B cell (primary cell): ENCODE measurements at regions not wholly inside any gene's neighbourhood (a gene's known extent, or its start where the extent isn't known, plus 50 kb on each side); places are given as distances from the start of the nearest gene placed in this dataset.

ENCODE experiments used
- ATAC-seq: fragments of 200-7000 bp; cut with Tn5 transposase; one replicate; pipeline ENCODE4 v1.10.0; 2021; ENCODE audit warnings: low read depth, mild to moderate bottlenecking, moderate number of reproducible peaks, moderate library complexity
- CTCF ChIA-PET: fragments of 350-600 bp; sonication (Branson Sonifier 250); formaldehyde crosslinking; loops from one replicate; lab custom pipeline; 2021; ENCODE audit warnings: antibody characterized with exemption, inconsistent platforms; lab: Charles Lee
- POLR2A ChIA-PET: fragments of 350-600 bp; sonication (Branson Sonifier 250); formaldehyde crosslinking; loops from one replicate; lab custom pipeline; 2021; ENCODE audit warnings: antibody characterized with exemption; lab: Charles Lee
- DNase-seq: peaks from one replicate; pipeline ENCODE4 v3.0.0; 2013
- H2AFZ ChIP-seq: 2 replicates; pipeline ENCODE4 v1.6.1; 2012; ENCODE audit warnings: mild to moderate bottlenecking, low read depth, low read length; ENCODE audit not compliant: insufficient read depth, poor library complexity, severe bottlenecking
- H3K27ac ChIP-seq, 2 donors: 1 replicate in 1 of 2; 2 replicates in 1 of 2; pipeline ENCODE4 v1.5.1; 2012 to 2013; ENCODE audit warnings: low read length in 2 of 2, mild to moderate bottlenecking in 2 of 2, moderate library complexity in 1 of 2
- H3K27me3 ChIP-seq, 4 experiments: fragments of 200-600 bp in 1 of 4; sonication (generic) in 1 of 4; replicated peaks in 1 of 4; 1 replicate in 2 of 4; 2 replicates in 2 of 4; pipeline versions ENCODE4 v1.6.1 to v1.7.0; 2013 to 2016; ENCODE audit warnings: low read length in 3 of 4, mild to moderate bottlenecking in 2 of 4, mixed read lengths in 1 of 4, moderate library complexity in 1 of 4; ENCODE audit not compliant: insufficient read depth in 4 of 4, control insufficient read depth in 3 of 4; ENCODE audit errors: control extremely low read depth in 1 of 4
- H3K36me3 ChIP-seq, 2 experiments: replicated peaks in 1 of 2; 1 replicate in 1 of 2; 2 replicates in 1 of 2; pipeline versions ENCODE4 v1.6.1 to v1.7.1; 2013; ENCODE audit warnings: low read length in 1 of 2; ENCODE audit not compliant: insufficient read depth in 2 of 2, control insufficient read depth in 1 of 2; ENCODE audit errors: control extremely low read depth in 1 of 2, extremely low read depth in 1 of 2
- H3K4me1 ChIP-seq, 2 donors: fragments of 200-600 bp in 1 of 2; sonication (generic) in 1 of 2; 1 replicate in 1 of 2; 2 replicates in 1 of 2; pipeline versions ENCODE4 v1.5.1 to v1.6.1; 2013 to 2017; ENCODE audit warnings: low read length in 2 of 2; ENCODE audit not compliant: control insufficient read depth in 2 of 2, insufficient read depth in 2 of 2
- H3K4me2 ChIP-seq: replicated peaks from 2 replicates; pipeline ENCODE3; 2012; ENCODE audit warnings: mild to moderate bottlenecking, low read depth, low read length; ENCODE audit not compliant: poor library complexity, severe bottlenecking
- H3K4me3 ChIP-seq, 5 experiments: fragments of 200-600 bp in 1 of 5; sonication (generic) in 1 of 5; 1 replicate in 3 of 5; 2 replicates in 2 of 5; pipeline versions ENCODE4 v1.5.1 to v1.7.0; 2011 to 2016; ENCODE audit warnings: low read length in 4 of 5, mild to moderate bottlenecking in 4 of 5, low read depth in 2 of 5, control low read depth in 1 of 5, moderate library complexity in 1 of 5; ENCODE audit not compliant: insufficient read depth in 1 of 5; ENCODE audit errors: control extremely low read depth in 1 of 5, extremely low read depth in 1 of 5
- H3K79me2 ChIP-seq: fragments of 200-600 bp; sonication (generic); one replicate; pipeline ENCODE4 v1.6.0; 2016; ENCODE audit warnings: low read length; ENCODE audit not compliant: control insufficient read depth, insufficient read depth
- H3K9ac ChIP-seq: fragments of 200-600 bp; sonication (generic); 2 replicates; pipeline ENCODE4 v1.6.1; 2017; ENCODE audit warnings: mild to moderate bottlenecking, low read length, moderate library complexity
- H3K9me3 ChIP-seq, 3 donors: one replicate each; pipeline versions ENCODE4 v1.6.1 to v1.7.1; 2013; ENCODE audit warnings: low read length in 2 of 3; ENCODE audit not compliant: control insufficient read depth in 2 of 3, insufficient read depth in 1 of 3; ENCODE audit errors: control extremely low read depth in 1 of 3
- H4K20me1 ChIP-seq: 2 replicates; pipeline ENCODE4 v1.6.0; 2012; ENCODE audit warnings: mild to moderate bottlenecking, low read length; ENCODE audit not compliant: insufficient read depth, control insufficient read depth, poor library complexity, severe bottlenecking
- H3K27ac Mint-ChIP-seq: one replicate; pipeline ENCODE4 v1.8.0; 2021; ENCODE audit warnings: mixed read lengths
- H3K27me3 Mint-ChIP-seq: one replicate; pipeline ENCODE4 v1.8.0; 2021; ENCODE audit warnings: mixed read lengths
- H3K4me1 Mint-ChIP-seq: one replicate; pipeline ENCODE4 v1.8.0; 2021; ENCODE audit warnings: mixed read lengths
- H3K4me3 Mint-ChIP-seq: one replicate; pipeline ENCODE4 v1.8.0; 2021; ENCODE audit warnings: mixed read lengths
- H3K9me3 Mint-ChIP-seq: one replicate; pipeline ENCODE4 v1.8.0; 2022; ENCODE audit warnings: mixed read lengths; ENCODE audit not compliant: insufficient read depth
- CTCF ChIP-seq: fragments of 200-600 bp; IDR thresholded peaks from one replicate; pipeline ENCODE4 v1.8.0; 2022; ENCODE audit warnings: antibody characterized with exemption, mild to moderate bottlenecking
- EZH2 ChIP-seq: IDR thresholded peaks from 2 replicates; pipeline ENCODE4 v1.6.1; 2012; ENCODE audit warnings: borderline replicate concordance, low read depth, mild to moderate bottlenecking, moderate library complexity, low read length; ENCODE audit not compliant: insufficient read depth, poor library complexity, severe bottlenecking
- WGBS: methylation state at CpG from one replicate; pipeline ENCODE4 v1.1.5; 2013; ENCODE audit warnings: missing lambda C conversion rate; ENCODE audit not compliant: insufficient coverage; 5-methylcytosine and 5-hydroxymethylcytosine counted together
- intact Hi-C: fragments of 100-400 bp; cut with micrococcal nuclease; formaldehyde crosslinking; loops from one replicate; pipeline ENCODE4 v1.10.0; 2022

DNA sequence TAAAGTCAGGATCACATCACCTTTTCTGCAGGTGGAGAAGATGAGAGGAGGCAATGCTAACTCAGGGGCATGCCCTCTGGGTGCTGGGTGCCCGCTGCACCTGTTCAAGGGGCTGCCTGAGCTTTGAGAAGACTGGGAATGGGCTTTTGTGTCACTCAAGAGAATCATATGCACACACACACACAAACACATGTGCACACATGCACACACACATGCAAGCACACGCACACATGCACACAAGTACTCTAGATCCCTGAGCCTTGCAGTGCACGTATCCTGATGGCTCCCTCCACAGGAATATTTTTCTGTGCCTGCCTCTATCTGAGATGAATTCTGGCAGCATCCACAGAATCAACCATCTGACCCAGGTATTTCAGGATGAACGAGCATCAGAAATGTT is 110.0 kb upstream of the TEX51 start:
- no peak for ATAC-seq
- no peaks in the 10 kb centered on the region for H3K79me2 ChIP-seq
- ChIA-PET CTCF (no interaction called here), POLR2A (no interaction called here)
- no peak overlapping the region for H3K27ac ChIP-seq
- no peaks in the 10 kb centered on the region for H4K20me1 ChIP-seq
- no peak overlapping the region for H3K4me3 ChIP-seq
- Mint-ChIP-seq H3K9me3 (no peaks in the 10 kb centered on the region), H3K27ac (no peak overlapping the region), H3K27me3 (peaks cover 17% of the 10 kb centered on the region), H3K4me3 (no peak overlapping the region), H3K4me1 (no peaks in the 10 kb centered on the region)
- no peak overlapping the region for H2AFZ ChIP-seq
- WGBS, result 79% methylated on average over 3 of the region's 4 CpGs
- intact Hi-C loops, result no loop called here
- no peaks in the 10 kb centered on the region for H3K4me1 ChIP-seq
- no peak overlapping the region for H3K9ac ChIP-seq
- no peaks in the 10 kb centered on the region for H3K9me3 ChIP-seq
- no peak overlapping the region for H3K4me2 ChIP-seq
- DNase-seq, result no peak
- no peaks in the 10 kb centered on the region for H3K27me3 ChIP-seq
- H3K36me3 ChIP-seq, result no peaks in the 10 kb centered on the region
- no peak for TF ChIP-seq CTCF
- TF ChIP-seq EZH2, result no peak

DNA sequence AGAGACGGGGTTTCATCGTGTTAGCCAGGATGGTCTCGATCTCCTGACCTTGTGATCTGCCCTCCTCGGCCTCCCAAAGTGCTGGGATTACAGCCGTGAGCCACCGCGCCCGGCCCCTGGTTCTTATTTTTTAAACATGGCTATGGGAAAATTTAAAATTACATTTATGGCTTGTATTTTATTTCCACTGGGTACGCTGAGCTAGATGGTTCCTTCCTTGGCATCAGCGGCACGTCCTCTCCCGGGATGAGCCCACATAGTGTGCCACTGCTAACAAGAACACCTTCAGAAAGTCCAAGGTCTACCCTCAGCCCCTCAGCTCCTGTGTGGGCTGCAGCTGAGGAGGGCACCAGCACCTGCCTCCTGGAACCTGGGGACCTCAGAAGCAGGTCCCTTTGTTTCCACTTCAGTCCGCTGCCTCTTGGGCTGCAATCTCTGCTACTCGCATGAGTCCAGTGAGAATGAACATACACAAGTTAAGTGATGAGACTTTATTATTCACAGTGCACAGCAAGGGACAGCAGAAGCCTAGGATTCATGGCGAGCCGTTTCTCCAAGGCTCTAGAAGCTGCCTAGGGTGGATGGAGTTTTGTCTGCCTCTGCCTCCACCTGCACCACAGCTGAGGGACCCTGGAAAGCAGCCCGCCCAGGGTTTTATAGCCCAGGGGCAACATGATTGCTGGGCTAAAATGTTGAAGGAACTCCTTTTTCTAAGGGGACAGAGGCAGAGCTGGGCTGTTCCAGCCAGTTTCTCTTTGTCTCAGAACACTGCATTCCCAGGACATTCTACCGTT is 107.5 kb upstream of the TEX51 start:
- Mint-ChIP-seq H3K9me3 (no peaks in the 10 kb centered on the region), H3K4me1 (no peaks in the 10 kb centered on the region), H3K4me3 (no peak overlapping the region), H3K27ac (no peak overlapping the region), H3K27me3 (peaks cover 23% of the 10 kb centered on the region)
- Histone ChIP-seq H3K4me3 (no peak overlapping the region), H3K4me1 (no peaks in the 10 kb centered on the region), H3K27ac (no peak overlapping the region), H2AFZ (no peak overlapping the region), H3K36me3 (no peaks in the 10 kb centered on the region), H3K9ac (no peak overlapping the region), H3K9me3 (no peaks in the 10 kb centered on the region), H4K20me1 (no peaks in the 10 kb centered on the region), H3K79me2 (no peaks in the 10 kb centered on the region), H3K27me3 (no peaks in the 10 kb centered on the region), H3K4me2 (no peak overlapping the region)
- TF ChIP-seq CTCF, result no peak
- no peak for TF ChIP-seq EZH2
- ChIA-PET POLR2A (no interaction called here), CTCF (no interaction called here)
- no peak for DNase-seq
- intact Hi-C loops, result no loop called here
- ATAC-seq, result no peak
- WGBS, result 74% methylated on average over 6 of the region's 18 CpGs
